Astrocyte (in vitro differentiated cells and primary cell): ENCODE measurements at regions not wholly inside any gene's neighbourhood (a gene's known extent, or its start where the extent isn't known, plus 50 kb on each side); places are given as distances from the start of the nearest gene placed in this dataset.

Experiments
- DNase-seq: peaks from one replicate; pipeline ENCODE4 v3.0.0-alpha.2; 2010; ENCODE audit warnings: low read depth
- FAIRE-seq: peaks from 2 replicates; lab custom pipeline; 2011; peaks lifted over from hg19 to GRCh38; lab: Jason Lieb, UNC
- H2AFZ ChIP-seq: 2 replicates; pipeline ENCODE4 v1.6.0; 2012; ENCODE audit warnings: low read depth, low read length, inconsistent platforms
- H3K27ac ChIP-seq: 2 replicates; pipeline ENCODE4 v1.5.1; 2011; ENCODE audit warnings: low read depth, low read length, inconsistent platforms
- H3K27me3 ChIP-seq: 2 replicates; pipeline ENCODE4 v1.6.0; 2011; ENCODE audit warnings: low read length, inconsistent platforms; ENCODE audit not compliant: insufficient read depth
- H3K36me3 ChIP-seq: 2 replicates; pipeline ENCODE4 v1.5.1; 2011; ENCODE audit warnings: low read length, inconsistent platforms; ENCODE audit not compliant: insufficient read depth
- H3K4me1 ChIP-seq: 2 replicates; pipeline ENCODE4 v1.5.1; 2011; ENCODE audit warnings: low read length, inconsistent platforms; ENCODE audit not compliant: insufficient read depth
- H3K4me2 ChIP-seq: 2 replicates; pipeline ENCODE4 v1.6.0; 2012; ENCODE audit warnings: low read length, inconsistent platforms
- H3K4me3 ChIP-seq: 2 replicates; pipeline ENCODE4 v1.5.1; 2011; ENCODE audit warnings: low read depth, mild to moderate bottlenecking, low read length, inconsistent platforms; ENCODE audit not compliant: insufficient read depth
- H3K79me2 ChIP-seq: 2 replicates; pipeline ENCODE4 v1.6.0; 2012; ENCODE audit warnings: mild to moderate bottlenecking, low read length, inconsistent platforms; ENCODE audit not compliant: insufficient read depth
- H3K9ac ChIP-seq: 2 replicates; pipeline ENCODE4 v1.6.0; 2012; ENCODE audit warnings: mild to moderate bottlenecking, low read length, inconsistent platforms
- H3K9me3 ChIP-seq: 2 replicates; pipeline ENCODE4 v1.5.1; 2012; ENCODE audit warnings: low read depth, mild to moderate bottlenecking, low read length, inconsistent platforms; ENCODE audit not compliant: insufficient read depth
- H4K20me1 ChIP-seq: 2 replicates; pipeline ENCODE4 v1.6.0; 2012; ENCODE audit warnings: low read length, inconsistent platforms; ENCODE audit not compliant: insufficient read depth
- H3K27ac Mint-ChIP-seq: one replicate; pipeline ENCODE4 v1.8.0; 2021; ENCODE audit warnings: mild to moderate bottlenecking, mixed read lengths; ENCODE audit not compliant: unreplicated experiment
- H3K27me3 Mint-ChIP-seq: one replicate; pipeline ENCODE4 v1.8.0; 2021; ENCODE audit warnings: low read depth, mixed read lengths; ENCODE audit not compliant: unreplicated experiment
- H3K36me3 Mint-ChIP-seq: one replicate; pipeline ENCODE4 v1.8.0; 2021; ENCODE audit warnings: low read depth, mixed read lengths; ENCODE audit not compliant: unreplicated experiment
- H3K4me1 Mint-ChIP-seq: one replicate; pipeline ENCODE4 v1.8.0; 2021; ENCODE audit warnings: low read depth, mixed read lengths; ENCODE audit not compliant: unreplicated experiment
- H3K4me3 Mint-ChIP-seq: one replicate; pipeline ENCODE4 v1.8.0; 2021; ENCODE audit warnings: mild to moderate bottlenecking, moderate library complexity, mixed read lengths; ENCODE audit not compliant: unreplicated experiment
- H3K9me3 Mint-ChIP-seq: one replicate; pipeline ENCODE4 v1.8.0; 2021; ENCODE audit warnings: mild to moderate bottlenecking, mixed read lengths; ENCODE audit not compliant: unreplicated experiment
- EZH2 ChIP-seq: IDR thresholded peaks from 2 replicates; pipeline ENCODE4 v1.6.1; 2012; ENCODE audit warnings: mild to moderate bottlenecking, low read length, inconsistent platforms; ENCODE audit not compliant: insufficient read depth
- TF ChIP-seq, protein P1 (sequence below): IDR thresholded peaks from 2 replicates; pipeline ENCODE4 v1.5.1; 2011; ENCODE audit warnings: low read depth, mild to moderate bottlenecking, inconsistent platforms, low read length, moderate library complexity; ENCODE audit not compliant: insufficient read depth

DNA sequence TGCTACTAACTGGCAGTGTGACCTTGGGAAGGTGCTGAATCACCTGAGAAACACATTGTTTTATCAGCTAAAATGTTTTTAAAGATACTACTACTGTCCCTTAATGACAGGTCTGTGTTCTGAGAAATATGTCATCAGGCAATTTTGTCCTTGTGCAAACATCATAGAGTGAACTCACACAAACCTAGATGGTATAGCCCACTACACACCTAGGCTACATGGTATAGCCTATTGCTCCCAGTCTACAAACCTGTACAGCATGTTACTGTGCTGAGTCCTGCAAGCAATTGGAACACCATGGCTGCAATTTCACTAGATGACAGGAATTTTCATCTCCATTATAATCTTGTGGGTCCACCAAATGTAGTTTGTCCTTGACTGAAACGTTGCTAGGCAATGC is 101.3 kb upstream of the GUCY1A1 start:
- no peak overlapping the region for H3K9ac ChIP-seq
- no peaks in the 10 kb centered on the region for H3K9me3 ChIP-seq
- Mint-ChIP-seq H3K9me3 (peaks cover 2% of the 10 kb centered on the region), H3K4me3 (no peak overlapping the region), H3K4me1 (no peaks in the 10 kb centered on the region), H3K27ac (no peak overlapping the region), H3K27me3 (no peaks in the 10 kb centered on the region), H3K36me3 (no peaks in the 10 kb centered on the region)
- H3K4me3 ChIP-seq, result no peak overlapping the region
- no peak overlapping the region for H3K4me2 ChIP-seq
- no peaks in the 10 kb centered on the region for H3K79me2 ChIP-seq
- no peaks in the 10 kb centered on the region for H3K27me3 ChIP-seq
- H3K4me1 ChIP-seq, result no peaks in the 10 kb centered on the region
- H2AFZ ChIP-seq, result no peak overlapping the region
- H3K27ac ChIP-seq, result no peak overlapping the region
- no peak for TF ChIP-seq EZH2
- TF ChIP-seq, protein P1, sequence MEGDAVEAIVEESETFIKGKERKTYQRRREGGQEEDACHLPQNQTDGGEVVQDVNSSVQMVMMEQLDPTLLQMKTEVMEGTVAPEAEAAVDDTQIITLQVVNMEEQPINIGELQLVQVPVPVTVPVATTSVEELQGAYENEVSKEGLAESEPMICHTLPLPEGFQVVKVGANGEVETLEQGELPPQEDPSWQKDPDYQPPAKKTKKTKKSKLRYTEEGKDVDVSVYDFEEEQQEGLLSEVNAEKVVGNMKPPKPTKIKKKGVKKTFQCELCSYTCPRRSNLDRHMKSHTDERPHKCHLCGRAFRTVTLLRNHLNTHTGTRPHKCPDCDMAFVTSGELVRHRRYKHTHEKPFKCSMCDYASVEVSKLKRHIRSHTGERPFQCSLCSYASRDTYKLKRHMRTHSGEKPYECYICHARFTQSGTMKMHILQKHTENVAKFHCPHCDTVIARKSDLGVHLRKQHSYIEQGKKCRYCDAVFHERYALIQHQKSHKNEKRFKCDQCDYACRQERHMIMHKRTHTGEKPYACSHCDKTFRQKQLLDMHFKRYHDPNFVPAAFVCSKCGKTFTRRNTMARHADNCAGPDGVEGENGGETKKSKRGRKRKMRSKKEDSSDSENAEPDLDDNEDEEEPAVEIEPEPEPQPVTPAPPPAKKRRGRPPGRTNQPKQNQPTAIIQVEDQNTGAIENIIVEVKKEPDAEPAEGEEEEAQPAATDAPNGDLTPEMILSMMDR, result no peak
- no peak for FAIRE-seq
- no peaks in the 10 kb centered on the region for H4K20me1 ChIP-seq
- no peak for DNase-seq
- H3K36me3 ChIP-seq, result no peaks in the 10 kb centered on the region

DNA sequence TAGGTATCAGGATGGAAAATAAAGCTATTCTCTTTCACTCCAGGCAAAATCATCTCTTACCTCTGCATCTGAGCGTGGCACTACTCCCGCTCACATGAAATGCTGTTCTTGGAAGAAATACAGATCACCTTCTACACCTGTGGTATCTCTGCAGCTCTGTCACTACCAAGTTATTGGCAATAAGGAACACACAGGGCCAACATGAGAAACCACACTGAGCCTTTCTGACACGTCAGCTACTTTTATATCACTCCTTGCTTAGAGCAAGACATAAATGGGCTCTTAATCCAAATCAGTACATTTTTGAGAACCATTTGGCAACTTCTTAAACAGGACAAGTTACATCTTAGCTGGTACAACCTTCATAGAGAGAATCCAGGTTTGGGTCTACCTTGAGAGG is 101.8 kb upstream of the GUCY1A1 start:
- H3K27ac ChIP-seq, result no peak overlapping the region
- H3K4me1 ChIP-seq, result no peaks in the 10 kb centered on the region
- H4K20me1 ChIP-seq, result no peaks in the 10 kb centered on the region
- no peak for DNase-seq
- no peak overlapping the region for H3K4me2 ChIP-seq
- Mint-ChIP-seq H3K27me3 (no peaks in the 10 kb centered on the region), H3K36me3 (no peaks in the 10 kb centered on the region), H3K27ac (no peak overlapping the region), H3K4me3 (no peak overlapping the region), H3K4me1 (no peaks in the 10 kb centered on the region), H3K9me3 (no peaks in the 10 kb centered on the region)
- no peak for FAIRE-seq
- H3K27me3 ChIP-seq, result no peaks in the 10 kb centered on the region
- H3K9ac ChIP-seq, result no peak overlapping the region
- no peak overlapping the region for H2AFZ ChIP-seq
- H3K4me3 ChIP-seq, result no peak overlapping the region
- no peaks in the 10 kb centered on the region for H3K79me2 ChIP-seq
- no peaks in the 10 kb centered on the region for H3K9me3 ChIP-seq
- TF ChIP-seq, protein P1, result no peak
- TF ChIP-seq EZH2, result no peak
- no peaks in the 10 kb centered on the region for H3K36me3 ChIP-seq

DNA sequence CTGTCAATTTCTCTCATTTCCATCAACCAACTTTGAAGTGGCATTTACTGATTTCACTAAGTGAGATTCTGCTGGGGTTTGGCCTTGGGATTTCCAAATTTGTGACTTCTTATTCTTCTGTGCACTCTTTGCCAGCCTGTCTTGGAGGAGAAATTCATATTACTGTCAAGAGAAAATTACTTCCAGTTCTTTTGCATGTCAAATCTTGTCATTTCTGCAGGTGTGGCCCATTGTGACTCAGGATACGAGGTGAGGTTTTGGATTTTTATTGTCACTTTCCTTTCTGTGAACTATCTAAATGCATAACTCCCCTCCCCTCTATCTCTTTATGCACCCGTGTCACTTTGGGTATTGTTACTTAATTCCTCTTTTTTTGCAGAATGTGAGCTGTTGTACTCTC is 102.6 kb upstream of the GUCY1A1 start:
- Histone ChIP-seq H3K9ac (no peak overlapping the region), H4K20me1 (no peaks in the 10 kb centered on the region), H3K27me3 (no peaks in the 10 kb centered on the region), H3K27ac (no peak overlapping the region), H3K4me3 (no peak overlapping the region), H3K36me3 (no peaks in the 10 kb centered on the region), H3K4me2 (no peak overlapping the region), H2AFZ (no peak overlapping the region), H3K79me2 (no peaks in the 10 kb centered on the region), H3K9me3 (no peaks in the 10 kb centered on the region), H3K4me1 (no peaks in the 10 kb centered on the region)
- H3K9me3 Mint-ChIP-seq, result no peaks in the 10 kb centered on the region
- H3K36me3 Mint-ChIP-seq, result no peaks in the 10 kb centered on the region
- H3K27ac Mint-ChIP-seq, result no peak overlapping the region
- DNase-seq (no peak), FAIRE-seq (no peak)
- H3K4me3 Mint-ChIP-seq, result no peak overlapping the region
- no peaks in the 10 kb centered on the region for H3K4me1 Mint-ChIP-seq
- H3K27me3 Mint-ChIP-seq, result no peaks in the 10 kb centered on the region
- no peak for TF ChIP-seq EZH2
- TF ChIP-seq, protein P1, result no peak
